ENCODE measurements at regions not wholly inside any gene's neighbourhood (a gene's known extent, or its start where the extent isn't known, plus 50 kb on each side); places are given as distances from the start of the nearest gene placed in this dataset.

DNA sequence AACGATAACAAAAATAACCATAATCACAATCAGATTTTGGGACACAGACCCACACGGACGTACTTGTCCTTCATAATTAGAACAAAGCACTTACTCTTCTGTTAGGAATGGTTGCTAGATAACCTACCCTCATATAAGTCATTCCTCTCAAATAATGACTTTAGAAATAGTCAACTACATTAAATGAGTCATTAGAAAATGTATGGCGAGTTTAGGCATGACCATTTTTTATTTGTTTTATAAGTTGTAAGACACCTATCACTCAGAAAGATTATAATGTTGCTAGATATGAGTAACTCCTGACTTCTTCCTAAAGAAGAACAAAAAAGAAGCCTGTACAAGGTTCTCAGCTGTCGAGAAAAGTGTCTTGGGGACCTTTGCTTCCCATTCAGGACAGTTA is 1637.5 kb upstream of the PCDH7 start:
- TF ChIP-seq, protein P1, sequence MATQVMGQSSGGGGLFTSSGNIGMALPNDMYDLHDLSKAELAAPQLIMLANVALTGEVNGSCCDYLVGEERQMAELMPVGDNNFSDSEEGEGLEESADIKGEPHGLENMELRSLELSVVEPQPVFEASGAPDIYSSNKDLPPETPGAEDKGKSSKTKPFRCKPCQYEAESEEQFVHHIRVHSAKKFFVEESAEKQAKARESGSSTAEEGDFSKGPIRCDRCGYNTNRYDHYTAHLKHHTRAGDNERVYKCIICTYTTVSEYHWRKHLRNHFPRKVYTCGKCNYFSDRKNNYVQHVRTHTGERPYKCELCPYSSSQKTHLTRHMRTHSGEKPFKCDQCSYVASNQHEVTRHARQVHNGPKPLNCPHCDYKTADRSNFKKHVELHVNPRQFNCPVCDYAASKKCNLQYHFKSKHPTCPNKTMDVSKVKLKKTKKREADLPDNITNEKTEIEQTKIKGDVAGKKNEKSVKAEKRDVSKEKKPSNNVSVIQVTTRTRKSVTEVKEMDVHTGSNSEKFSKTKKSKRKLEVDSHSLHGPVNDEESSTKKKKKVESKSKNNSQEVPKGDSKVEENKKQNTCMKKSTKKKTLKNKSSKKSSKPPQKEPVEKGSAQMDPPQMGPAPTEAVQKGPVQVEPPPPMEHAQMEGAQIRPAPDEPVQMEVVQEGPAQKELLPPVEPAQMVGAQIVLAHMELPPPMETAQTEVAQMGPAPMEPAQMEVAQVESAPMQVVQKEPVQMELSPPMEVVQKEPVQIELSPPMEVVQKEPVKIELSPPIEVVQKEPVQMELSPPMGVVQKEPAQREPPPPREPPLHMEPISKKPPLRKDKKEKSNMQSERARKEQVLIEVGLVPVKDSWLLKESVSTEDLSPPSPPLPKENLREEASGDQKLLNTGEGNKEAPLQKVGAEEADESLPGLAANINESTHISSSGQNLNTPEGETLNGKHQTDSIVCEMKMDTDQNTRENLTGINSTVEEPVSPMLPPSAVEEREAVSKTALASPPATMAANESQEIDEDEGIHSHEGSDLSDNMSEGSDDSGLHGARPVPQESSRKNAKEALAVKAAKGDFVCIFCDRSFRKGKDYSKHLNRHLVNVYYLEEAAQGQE (IDR thresholded peaks at IDR 0.05; ENCODE audit: insufficient read depth in 1 of 2, low read depth in 2 of 2, low read length in 1 of 2): no peak
- TF ChIP-seq, protein P2, sequence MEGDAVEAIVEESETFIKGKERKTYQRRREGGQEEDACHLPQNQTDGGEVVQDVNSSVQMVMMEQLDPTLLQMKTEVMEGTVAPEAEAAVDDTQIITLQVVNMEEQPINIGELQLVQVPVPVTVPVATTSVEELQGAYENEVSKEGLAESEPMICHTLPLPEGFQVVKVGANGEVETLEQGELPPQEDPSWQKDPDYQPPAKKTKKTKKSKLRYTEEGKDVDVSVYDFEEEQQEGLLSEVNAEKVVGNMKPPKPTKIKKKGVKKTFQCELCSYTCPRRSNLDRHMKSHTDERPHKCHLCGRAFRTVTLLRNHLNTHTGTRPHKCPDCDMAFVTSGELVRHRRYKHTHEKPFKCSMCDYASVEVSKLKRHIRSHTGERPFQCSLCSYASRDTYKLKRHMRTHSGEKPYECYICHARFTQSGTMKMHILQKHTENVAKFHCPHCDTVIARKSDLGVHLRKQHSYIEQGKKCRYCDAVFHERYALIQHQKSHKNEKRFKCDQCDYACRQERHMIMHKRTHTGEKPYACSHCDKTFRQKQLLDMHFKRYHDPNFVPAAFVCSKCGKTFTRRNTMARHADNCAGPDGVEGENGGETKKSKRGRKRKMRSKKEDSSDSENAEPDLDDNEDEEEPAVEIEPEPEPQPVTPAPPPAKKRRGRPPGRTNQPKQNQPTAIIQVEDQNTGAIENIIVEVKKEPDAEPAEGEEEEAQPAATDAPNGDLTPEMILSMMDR (IDR thresholded peaks at IDR 0.05): no peak
- TF ChIP-seq TCF7L2 (IDR thresholded peaks at IDR 0.05; ENCODE audit: low read depth, low read length) (no peak), SIN3A (IDR thresholded peaks at IDR 0.05; ENCODE audit: borderline replicate concordance, insufficient read depth, low read depth, low read length) (no peak), POLR2AphosphoS5 (IDR thresholded peaks at IDR 0.05; ENCODE audit: low read depth, low read length) (no peak)
- DNase-seq (ENCODE audit: low read depth, low spot score) (no peak), ATAC-seq (no peak)
- Histone ChIP-seq H3K27ac (ENCODE audit: low read length) (no peak overlapping the region), H3K9me3 (ENCODE audit: control insufficient read depth, insufficient read depth, low read depth, low read length) (no peaks in the 10 kb centered on the region), H3K36me3 (ENCODE audit: control insufficient read depth, insufficient read depth, low read length) (no peaks in the 10 kb centered on the region), H3K4me1 (ENCODE audit: control insufficient read depth, insufficient read depth, low read length) (no peaks in the 10 kb centered on the region), H3K27me3 (ENCODE audit: control insufficient read depth, insufficient read depth, low read length) (no peaks in the 10 kb centered on the region), H3K4me3 (ENCODE audit: low read depth in 2 of 2, low read length in 2 of 2) (no peak overlapping the region)
- ChIA-PET CTCF (no interaction called here), POLR2A (no interaction called here)
- intact Hi-C loops (cut with micrococcal nuclease; ENCODE audit: unreplicated experiment): no loop called here
- in situ Hi-C loops (cut with HindIII; ENCODE audit: low pct_unique_long_range_greater_than_20kb, low sequenced_read_pairs): no loop called here
- BruUV-seq (replicated peaks): no TSS peak

DNA sequence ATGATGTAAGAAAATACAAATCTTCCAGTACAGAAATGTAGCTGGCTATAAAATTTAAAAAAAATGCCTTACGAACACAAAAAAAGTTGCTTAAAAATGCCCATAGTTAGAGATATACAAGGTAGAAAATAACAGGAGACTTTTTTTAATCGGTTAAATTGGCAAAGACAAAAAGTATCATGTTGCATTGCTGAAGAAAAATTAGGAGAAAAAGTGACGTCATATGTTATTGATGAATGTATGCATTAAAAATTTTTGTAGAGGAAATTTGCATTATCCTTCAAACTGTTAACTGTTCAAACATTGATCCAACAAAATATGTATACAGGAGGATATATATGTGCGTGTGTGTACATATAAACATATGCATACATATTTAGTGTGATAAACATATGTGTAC is 1634.4 kb upstream of the PCDH7 start:
- Histone ChIP-seq H3K4me3 (ENCODE audit: low read depth in 2 of 2, low read length in 2 of 2) (no peak overlapping the region), H3K4me1 (ENCODE audit: control insufficient read depth, insufficient read depth, low read length) (no peaks in the 10 kb centered on the region), H3K27ac (ENCODE audit: low read length) (no peak overlapping the region), H3K36me3 (ENCODE audit: control insufficient read depth, insufficient read depth, low read length) (no peaks in the 10 kb centered on the region), H3K9me3 (ENCODE audit: control insufficient read depth, insufficient read depth, low read depth, low read length) (no peaks in the 10 kb centered on the region), H3K27me3 (ENCODE audit: control insufficient read depth, insufficient read depth, low read length) (no peaks in the 10 kb centered on the region)
- CTCF ChIA-PET: no interaction called here
- no peak for DNase-seq (ENCODE audit: low read depth, low spot score)
- BruUV-seq (replicated peaks): no TSS peak
- in situ Hi-C loops (cut with HindIII; ENCODE audit: low pct_unique_long_range_greater_than_20kb, low sequenced_read_pairs) (no loop called here), intact Hi-C loops (cut with micrococcal nuclease; ENCODE audit: unreplicated experiment) (no loop called here)
- POLR2A ChIA-PET: no interaction called here
- TF ChIP-seq SIN3A (IDR thresholded peaks at IDR 0.05; ENCODE audit: borderline replicate concordance, insufficient read depth, low read depth, low read length) (no peak), TCF7L2 (IDR thresholded peaks at IDR 0.05; ENCODE audit: low read depth, low read length) (no peak), POLR2AphosphoS5 (IDR thresholded peaks at IDR 0.05; ENCODE audit: low read depth, low read length) (no peak)
- TF ChIP-seq, protein P1 (IDR thresholded peaks at IDR 0.05; ENCODE audit: insufficient read depth in 1 of 2, low read depth in 2 of 2, low read length in 1 of 2): no peak
- TF ChIP-seq, protein P2 (IDR thresholded peaks at IDR 0.05): no peak
- no peak for ATAC-seq

Measured in Panc1 (cell line).